HG03520 (cell line): ENCODE measurements at regions not wholly inside any gene's neighbourhood (a gene's known extent, or its start where the extent isn't known, plus 50 kb on each side); places are given as distances from the start of the nearest gene placed in this dataset.

Source experiments
- ATAC-seq: cut with Tn5 transposase; IDR thresholded peaks from one replicate; pipeline ENCODE4 v1.9.1; 2021; ENCODE audit warnings: mild to moderate bottlenecking, moderate library complexity; ENCODE audit not compliant: unreplicated experiment

GRCh38 chr5:171509467-171509866, 90.0 kb downstream of the FGF18 start:
- ATAC-seq = no peak

- ATAC-seq = no peak
Observed at GRCh38 chr5:171512397-171512796, 93.0 kb downstream of the FGF18 start.

GRCh38 chr5:171513591-171513990, 94.1 kb downstream of the FGF18 start:
- ATAC-seq = no peak

GRCh38 chr5:171518916-171519315, 99.5 kb downstream of the FGF18 start:
- no peak for ATAC-seq

GRCh38 chr5:171520300-171521174, 101.1 kb downstream of the FGF18 start:
- ATAC-seq = no peak

GRCh38 chr5:171521219-171521633, 101.8 kb downstream of the FGF18 start:
- no peak for ATAC-seq

GRCh38 chr5:171521679-171522078, 102.2 kb downstream of the FGF18 start:
- ATAC-seq = no peak

GRCh38 chr5:171523781-171524180, 104.3 kb downstream of the FGF18 start:
- no peak for ATAC-seq

GRCh38 chr5:171524466-171524865, 105.0 kb downstream of the FGF18 start:
- ATAC-seq = no peak

- no peak for ATAC-seq
Observed at GRCh38 chr5:171525085-171525484, 105.6 kb downstream of the FGF18 start.

GRCh38 chr5:171528036-171528435, 108.6 kb downstream of the FGF18 start:
- ATAC-seq = no peak

GRCh38 chr5:171528865-171529614, 109.6 kb downstream of the FGF18 start:
- no peak for ATAC-seq

- ATAC-seq = no peak
Observed at GRCh38 chr5:171531638-171532037, 112.2 kb downstream of the FGF18 start.

- no peak for ATAC-seq
Observed at GRCh38 chr5:171533153-171533552, 113.7 kb downstream of the FGF18 start.

GRCh38 chr5:171534043-171534895, 114.8 kb downstream of the FGF18 start:
- ATAC-seq = no peak

GRCh38 chr5:171535162-171535561, 115.7 kb downstream of the FGF18 start:
- ATAC-seq = no peak

GRCh38 chr5:171537070-171537849, 117.8 kb downstream of the FGF18 start:
- no peak for ATAC-seq

GRCh38 chr5:171537923-171538537, 118.6 kb downstream of the FGF18 start:
- ATAC-seq = no peak

- ATAC-seq = no peak
Observed at GRCh38 chr5:171538681-171539080, 119.2 kb downstream of the FGF18 start.

GRCh38 chr5:171540865-171541264, 121.4 kb downstream of the FGF18 start:
- ATAC-seq = no peak
